ENCODE measurements at regions not wholly inside any gene's neighbourhood (a gene's known extent, or its start where the extent isn't known, plus 50 kb on each side); places are given as distances from the start of the nearest gene placed in this dataset.
"Not testable (repeated sequence)": the region's sequence is repeated elsewhere in the genome, so short reads cannot be mapped to it uniquely, and the experiment has no call there.

GRCh38 chr18:64725657-64726056 is 576.8 kb upstream of the LINC00305 start:
- not testable (repeated sequence) for TF ChIP-seq EZH2phosphoT487 (IDR thresholded peaks at IDR 0.05; ENCODE audit: low read depth); CTCF (IDR thresholded peaks at IDR 0.05; ENCODE audit: low read depth, low read length)

Measured in OCI-LY3 (cell line).